Ishikawa (cell line): ENCODE measurements at regions not wholly inside any gene's neighbourhood (a gene's known extent, or its start where the extent isn't known, plus 50 kb on each side); places are given as distances from the start of the nearest gene placed in this dataset.

Source experiments
- CEBPB ChIP-seq: IDR thresholded peaks from 2 replicates; pipeline ENCODE4 v1.6.1; 2012
- CREB1 ChIP-seq: IDR thresholded peaks from 2 replicates; pipeline ENCODE4 v1.6.1; 2012; ENCODE audit warnings: low read depth
- FOXM1 ChIP-seq: IDR thresholded peaks from 2 replicates; pipeline ENCODE4 v1.6.1; 2012; ENCODE audit warnings: low read depth, borderline replicate concordance
- NFIC ChIP-seq: IDR thresholded peaks from 2 replicates; pipeline ENCODE4 v1.6.1; 2012
- TAF1 ChIP-seq: IDR thresholded peaks from 2 replicates; pipeline ENCODE4 v1.6.1; 2012; ENCODE audit warnings: low read depth, mild to moderate bottlenecking
- TCF12 ChIP-seq: IDR thresholded peaks from 2 replicates; pipeline ENCODE4 v1.6.1; 2012; ENCODE audit warnings: low read depth
- YY1 ChIP-seq: IDR thresholded peaks from 2 replicates; pipeline ENCODE4 v1.6.1; 2012; ENCODE audit warnings: low read depth
- TF ChIP-seq, protein P1 (sequence below): IDR thresholded peaks from 2 replicates; pipeline ENCODE4 v1.6.1; 2012; ENCODE audit warnings: low read depth, mild to moderate bottlenecking
- TF ChIP-seq, protein P2 (sequence below): IDR thresholded peaks from 2 replicates; pipeline ENCODE4 v1.6.1; 2012

DNA sequence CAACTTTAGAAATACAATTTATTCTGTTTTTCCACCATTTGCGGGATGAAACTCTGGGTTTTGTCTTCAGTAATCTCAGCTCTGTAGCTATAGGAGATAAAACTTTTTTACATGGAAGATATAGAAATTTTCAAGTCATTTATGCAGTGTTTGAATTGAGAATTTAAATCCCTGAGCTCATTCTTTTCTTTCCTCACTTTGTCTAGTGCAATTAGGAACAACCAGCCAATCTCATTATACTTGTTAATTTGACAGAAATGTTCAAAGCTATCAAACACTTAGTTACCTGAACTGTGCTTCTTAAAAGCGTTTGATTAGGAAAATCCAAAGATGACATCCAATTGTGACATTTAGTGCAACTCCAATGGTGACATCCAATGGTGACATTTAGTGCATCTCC, 1014.3 kb downstream of the SLITRK5 start:
- TF ChIP-seq CEBPB, result no peak
- TF ChIP-seq FOXM1, result no peak
- TF ChIP-seq, protein P1, sequence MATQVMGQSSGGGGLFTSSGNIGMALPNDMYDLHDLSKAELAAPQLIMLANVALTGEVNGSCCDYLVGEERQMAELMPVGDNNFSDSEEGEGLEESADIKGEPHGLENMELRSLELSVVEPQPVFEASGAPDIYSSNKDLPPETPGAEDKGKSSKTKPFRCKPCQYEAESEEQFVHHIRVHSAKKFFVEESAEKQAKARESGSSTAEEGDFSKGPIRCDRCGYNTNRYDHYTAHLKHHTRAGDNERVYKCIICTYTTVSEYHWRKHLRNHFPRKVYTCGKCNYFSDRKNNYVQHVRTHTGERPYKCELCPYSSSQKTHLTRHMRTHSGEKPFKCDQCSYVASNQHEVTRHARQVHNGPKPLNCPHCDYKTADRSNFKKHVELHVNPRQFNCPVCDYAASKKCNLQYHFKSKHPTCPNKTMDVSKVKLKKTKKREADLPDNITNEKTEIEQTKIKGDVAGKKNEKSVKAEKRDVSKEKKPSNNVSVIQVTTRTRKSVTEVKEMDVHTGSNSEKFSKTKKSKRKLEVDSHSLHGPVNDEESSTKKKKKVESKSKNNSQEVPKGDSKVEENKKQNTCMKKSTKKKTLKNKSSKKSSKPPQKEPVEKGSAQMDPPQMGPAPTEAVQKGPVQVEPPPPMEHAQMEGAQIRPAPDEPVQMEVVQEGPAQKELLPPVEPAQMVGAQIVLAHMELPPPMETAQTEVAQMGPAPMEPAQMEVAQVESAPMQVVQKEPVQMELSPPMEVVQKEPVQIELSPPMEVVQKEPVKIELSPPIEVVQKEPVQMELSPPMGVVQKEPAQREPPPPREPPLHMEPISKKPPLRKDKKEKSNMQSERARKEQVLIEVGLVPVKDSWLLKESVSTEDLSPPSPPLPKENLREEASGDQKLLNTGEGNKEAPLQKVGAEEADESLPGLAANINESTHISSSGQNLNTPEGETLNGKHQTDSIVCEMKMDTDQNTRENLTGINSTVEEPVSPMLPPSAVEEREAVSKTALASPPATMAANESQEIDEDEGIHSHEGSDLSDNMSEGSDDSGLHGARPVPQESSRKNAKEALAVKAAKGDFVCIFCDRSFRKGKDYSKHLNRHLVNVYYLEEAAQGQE, result no peak
- TF ChIP-seq NFIC, result no peak
- TF ChIP-seq TAF1, result no peak
- TF ChIP-seq YY1, result no peak
- no peak for TF ChIP-seq CREB1
- TF ChIP-seq, protein P2, sequence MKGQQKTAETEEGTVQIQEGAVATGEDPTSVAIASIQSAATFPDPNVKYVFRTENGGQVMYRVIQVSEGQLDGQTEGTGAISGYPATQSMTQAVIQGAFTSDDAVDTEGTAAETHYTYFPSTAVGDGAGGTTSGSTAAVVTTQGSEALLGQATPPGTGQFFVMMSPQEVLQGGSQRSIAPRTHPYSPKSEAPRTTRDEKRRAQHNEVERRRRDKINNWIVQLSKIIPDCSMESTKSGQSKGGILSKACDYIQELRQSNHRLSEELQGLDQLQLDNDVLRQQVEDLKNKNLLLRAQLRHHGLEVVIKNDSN, result no peak
- TF ChIP-seq TCF12, result no peak
